GM12892 (cell line): ENCODE measurements at regions not wholly inside any gene's neighbourhood (a gene's known extent, or its start where the extent isn't known, plus 50 kb on each side); places are given as distances from the start of the nearest gene placed in this dataset.

Experiments
- POLR2A ChIP-seq: IDR thresholded peaks from 2 replicates; pipeline ENCODE4 v1.6.1; 2011; ENCODE audit warnings: low read depth, low read length, control low read depth
- POLR2AphosphoS5 ChIP-seq: IDR thresholded peaks from 2 replicates; pipeline ENCODE4 v1.6.1; 2011; ENCODE audit warnings: low read depth, low read length, control low read depth
- TAF1 ChIP-seq: IDR thresholded peaks from 2 replicates; pipeline ENCODE4 v1.6.1; 2011; ENCODE audit warnings: low read depth, mild to moderate bottlenecking, control low read depth, low read length, borderline replicate concordance

DNA sequence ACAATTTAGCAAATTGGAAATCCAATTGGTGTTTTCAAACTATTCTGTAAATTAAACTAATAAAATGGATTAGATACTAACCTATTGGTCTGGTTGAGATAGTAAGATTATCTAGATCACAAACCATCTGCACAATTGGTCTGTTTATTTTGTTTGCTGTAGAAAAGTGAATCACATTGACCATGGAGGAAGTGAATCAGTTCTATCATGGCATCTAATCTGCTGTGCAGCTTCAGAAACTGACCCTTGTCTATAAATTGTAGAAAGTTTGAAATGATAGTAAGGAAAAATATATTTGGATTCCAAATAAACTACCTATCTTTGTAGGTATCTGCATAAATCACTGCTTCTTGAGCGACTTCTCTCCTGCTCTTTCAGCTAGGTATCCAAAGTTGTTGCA is 1865.4 kb downstream of the MAT2B start:
- TF ChIP-seq POLR2AphosphoS5 (no peak), POLR2A (no peak), TAF1 (no peak)
